ENCODE measurements at regions not wholly inside any gene's neighbourhood (a gene's known extent, or its start where the extent isn't known, plus 50 kb on each side); places are given as distances from the start of the nearest gene placed in this dataset.

GRCh38 chr1:239833723-239834122 is 258.0 kb upstream of the FMN2 start:
- Mint-ChIP-seq H3K27me3 (ENCODE audit: low read depth, poor library complexity) (peaks cover 3% of the 10 kb centered on the region), H3K4me1 (peaks cover 35% of the 10 kb centered on the region), H3K27ac (peak overlapping the region; percentile 60), H3K4me3 (no peak overlapping the region), H3K9me3 (no peaks in the 10 kb centered on the region), H3K36me3 (ENCODE audit: low read depth) (no peaks in the 10 kb centered on the region)
- TF ChIP-seq CTCF (IDR thresholded peaks at IDR 0.05), result no peak
- DNase-seq, result no peak

DNA sequence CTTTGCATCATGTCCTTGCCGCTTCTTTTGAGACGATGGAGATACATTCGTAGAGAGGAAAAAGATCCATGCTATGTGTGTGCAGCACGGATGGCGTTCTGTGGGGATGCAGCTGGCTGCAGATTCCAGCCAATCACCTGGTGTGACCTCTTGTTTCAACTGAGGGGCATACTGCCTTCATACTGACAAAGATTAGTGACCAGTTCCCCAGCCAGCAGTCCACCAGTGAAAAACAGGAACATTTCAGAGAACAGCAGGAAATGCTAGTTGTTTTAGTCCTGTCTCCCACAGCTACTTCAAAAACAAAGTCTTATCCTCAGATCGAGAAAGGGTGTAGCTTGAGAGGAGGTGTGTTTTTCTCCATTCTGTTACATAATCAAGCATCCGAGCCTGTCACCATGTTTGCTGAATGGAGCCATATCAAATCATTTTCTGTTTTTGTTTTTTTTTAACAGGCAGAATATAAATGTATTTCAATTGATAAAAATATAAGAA is 255.7 kb upstream of the FMN2 start:
- Mint-ChIP-seq H3K36me3 (ENCODE audit: low read depth) (no peaks in the 10 kb centered on the region), H3K27me3 (ENCODE audit: low read depth, poor library complexity) (peaks cover 2% of the 10 kb centered on the region), H3K9me3 (no peaks in the 10 kb centered on the region), H3K4me1 (peaks cover 39% of the 10 kb centered on the region), H3K27ac (peak overlapping the region; percentile 60), H3K4me3 (no peak overlapping the region)
- TF ChIP-seq CTCF (IDR thresholded peaks at IDR 0.05), result no peak
- DNase-seq, result no peak

- peaks cover 23% of the 10 kb centered on the region for H3K4me1 Mint-ChIP-seq
- no peaks in the 10 kb centered on the region for H3K27me3 Mint-ChIP-seq (ENCODE audit: low read depth, poor library complexity)
- H3K27ac Mint-ChIP-seq, result no peak overlapping the region
- DNase-seq, result no peak
- no peak overlapping the region for H3K4me3 Mint-ChIP-seq
- no peaks in the 10 kb centered on the region for H3K36me3 Mint-ChIP-seq (ENCODE audit: low read depth)
- H3K9me3 Mint-ChIP-seq, result no peaks in the 10 kb centered on the region
- TF ChIP-seq CTCF (IDR thresholded peaks at IDR 0.05), result no peak
Observed at GRCh38 chr1:239840336-239840735, 251.3 kb upstream of the FMN2 start.

GRCh38 chr1:239840790-239841189 is 250.9 kb upstream of the FMN2 start:
- DNase-seq, result no peak
- Mint-ChIP-seq H3K27me3 (ENCODE audit: low read depth, poor library complexity) (no peaks in the 10 kb centered on the region), H3K27ac (no peak overlapping the region), H3K36me3 (ENCODE audit: low read depth) (no peaks in the 10 kb centered on the region), H3K4me1 (peaks cover 18% of the 10 kb centered on the region), H3K4me3 (no peak overlapping the region), H3K9me3 (no peaks in the 10 kb centered on the region)
- no peak for TF ChIP-seq CTCF (IDR thresholded peaks at IDR 0.05)

GRCh38 chr1:239841631-239842030 is 250.1 kb upstream of the FMN2 start:
- H3K9me3 Mint-ChIP-seq, result no peaks in the 10 kb centered on the region
- H3K36me3 Mint-ChIP-seq (ENCODE audit: low read depth), result no peaks in the 10 kb centered on the region
- no peak overlapping the region for H3K27ac Mint-ChIP-seq
- H3K27me3 Mint-ChIP-seq (ENCODE audit: low read depth, poor library complexity), result no peaks in the 10 kb centered on the region
- H3K4me1 Mint-ChIP-seq, result peaks cover 10% of the 10 kb centered on the region
- TF ChIP-seq CTCF (IDR thresholded peaks at IDR 0.05), result no peak
- DNase-seq, result no peak
- H3K4me3 Mint-ChIP-seq, result no peak overlapping the region

DNA sequence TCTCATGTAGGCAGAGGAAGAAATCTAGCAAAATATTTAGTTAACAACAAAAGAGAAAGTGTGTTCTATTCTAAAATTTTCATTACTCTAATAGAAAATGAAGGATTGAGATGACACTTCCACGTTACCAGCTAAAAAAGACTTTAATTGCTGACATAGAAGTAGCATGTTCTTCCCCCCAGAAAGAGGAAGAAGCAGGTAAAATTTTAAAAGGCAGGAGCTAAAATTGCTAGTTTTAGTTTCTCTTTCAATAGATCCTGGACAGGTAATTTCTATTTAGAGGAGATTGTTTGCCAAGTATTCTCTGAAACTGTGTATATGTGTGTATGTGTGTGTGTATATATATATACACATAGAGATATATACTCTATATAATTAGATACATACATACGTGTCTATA is 248.1 kb upstream of the FMN2 start:
- H3K4me3 Mint-ChIP-seq, result no peak overlapping the region
- no peak for TF ChIP-seq CTCF (IDR thresholded peaks at IDR 0.05)
- no peak for DNase-seq
- H3K27ac Mint-ChIP-seq, result no peak overlapping the region
- H3K4me1 Mint-ChIP-seq, result peaks cover 5% of the 10 kb centered on the region
- no peaks in the 10 kb centered on the region for H3K9me3 Mint-ChIP-seq
- no peaks in the 10 kb centered on the region for H3K36me3 Mint-ChIP-seq (ENCODE audit: low read depth)
- no peaks in the 10 kb centered on the region for H3K27me3 Mint-ChIP-seq (ENCODE audit: low read depth, poor library complexity)

Data from nephron progenitor cell (in vitro differentiated cells).